ENCODE measurements at regions not wholly inside any gene's neighbourhood (a gene's known extent, or its start where the extent isn't known, plus 50 kb on each side); places are given as distances from the start of the nearest gene placed in this dataset.

DNA sequence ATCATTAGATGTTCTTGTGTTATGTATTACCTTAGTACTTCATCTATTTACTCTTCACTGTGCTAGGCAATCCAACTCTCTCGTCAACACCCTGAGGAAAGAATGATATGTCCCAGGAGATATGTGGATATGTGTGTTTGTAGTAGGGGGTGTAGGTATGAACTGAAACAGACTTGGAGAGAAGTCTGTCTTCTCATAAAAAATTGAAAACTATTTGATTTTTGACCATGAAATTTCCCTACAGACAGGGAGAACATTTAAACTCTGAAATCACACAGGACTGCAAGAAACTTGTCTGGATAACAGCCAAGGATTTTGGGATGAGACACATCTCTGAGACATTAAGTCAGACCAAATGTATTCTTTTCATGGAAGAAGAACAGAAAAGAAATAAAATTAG lies 967.0 kb upstream of the FAT3 start:
- intact Hi-C loops (cut with micrococcal nuclease): no loop called here

DNA sequence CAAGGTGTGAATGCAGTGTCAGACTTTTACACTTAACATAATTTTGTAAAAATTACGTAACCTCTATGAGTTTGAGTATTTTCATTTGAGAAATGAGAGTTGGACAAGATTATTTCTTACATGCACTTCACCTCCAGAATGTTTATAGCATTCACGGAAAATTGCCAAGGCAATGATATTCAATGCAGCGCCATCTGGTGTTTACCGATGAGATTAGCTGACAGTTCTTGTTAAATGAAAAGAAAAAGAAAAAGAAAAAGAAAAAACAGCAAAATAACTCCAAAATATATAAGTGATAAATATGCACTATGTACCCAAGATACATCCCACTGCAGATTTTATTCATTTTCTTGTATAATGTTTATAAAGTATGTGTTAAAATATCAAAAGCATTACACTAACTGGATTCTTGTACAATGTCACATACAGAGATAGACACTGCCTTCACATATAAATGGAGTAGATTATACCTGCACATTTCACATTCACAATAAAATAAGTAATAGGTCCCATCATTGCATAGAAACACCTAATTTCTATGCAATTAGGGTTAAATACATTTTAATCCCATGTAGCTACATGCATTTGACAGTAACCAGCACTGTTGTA lies 976.3 kb upstream of the FAT3 start:
- intact Hi-C loops (cut with micrococcal nuclease): loop anchor here (1.0 to 2.0 kb wide), 3 partner anchors 960 to 1044 kb away; no protein-coding TSS in a partner anchor

DNA sequence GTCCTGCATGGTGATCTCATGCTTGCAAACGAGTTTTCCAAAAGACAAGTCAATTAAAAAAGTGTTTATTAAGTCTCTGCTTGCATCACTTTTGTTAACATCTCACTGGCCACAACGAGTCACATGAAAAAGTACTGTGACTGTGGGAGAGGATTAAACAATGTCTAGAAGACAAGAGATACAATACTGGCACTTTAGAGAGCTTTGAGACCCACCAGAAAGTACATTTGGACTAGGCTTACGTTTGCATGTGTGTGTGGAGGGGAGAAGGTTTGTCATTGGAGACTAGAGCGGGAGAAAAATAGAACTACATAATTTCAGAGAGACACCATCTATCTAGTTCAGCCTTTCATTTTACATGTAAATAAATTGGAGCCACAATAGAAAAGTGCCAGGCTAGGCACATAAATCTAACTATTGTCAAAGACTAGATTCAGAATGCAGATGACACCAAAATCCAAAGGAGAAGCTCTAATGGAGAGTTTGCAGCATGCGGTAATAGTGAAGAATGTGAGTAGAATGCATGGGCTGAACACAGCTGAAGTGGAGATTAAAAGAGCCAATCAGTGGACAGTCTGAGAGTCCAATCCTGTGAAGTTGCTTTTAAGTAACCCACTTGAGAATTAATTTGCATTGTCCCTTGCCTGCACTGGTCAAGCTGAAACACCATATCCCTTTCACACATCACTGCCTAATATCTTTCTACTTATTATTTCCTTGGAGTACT lies 977.4 kb upstream of the FAT3 start:
- intact Hi-C loops (cut with micrococcal nuclease): no loop called here

DNA sequence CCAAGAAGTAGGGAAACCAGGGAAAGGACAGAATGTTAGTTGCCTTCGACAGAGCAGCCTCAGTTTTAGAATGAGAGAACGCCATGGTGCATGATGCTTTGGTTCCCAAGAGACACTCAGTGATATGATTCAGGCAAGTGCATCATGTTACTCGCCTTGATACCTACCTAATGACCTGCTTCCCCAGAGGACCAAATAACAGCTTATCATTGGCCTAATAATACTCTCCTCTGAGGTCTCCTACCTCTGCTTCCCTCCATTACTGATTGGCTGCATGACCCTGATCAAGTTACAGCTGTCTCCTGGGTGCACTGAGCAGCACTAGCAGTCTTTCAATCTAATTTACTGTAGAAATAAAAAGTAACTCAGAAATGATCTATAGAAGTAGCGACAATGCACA lies 979.7 kb upstream of the FAT3 start:
- intact Hi-C loops (cut with micrococcal nuclease): no loop called here

DNA sequence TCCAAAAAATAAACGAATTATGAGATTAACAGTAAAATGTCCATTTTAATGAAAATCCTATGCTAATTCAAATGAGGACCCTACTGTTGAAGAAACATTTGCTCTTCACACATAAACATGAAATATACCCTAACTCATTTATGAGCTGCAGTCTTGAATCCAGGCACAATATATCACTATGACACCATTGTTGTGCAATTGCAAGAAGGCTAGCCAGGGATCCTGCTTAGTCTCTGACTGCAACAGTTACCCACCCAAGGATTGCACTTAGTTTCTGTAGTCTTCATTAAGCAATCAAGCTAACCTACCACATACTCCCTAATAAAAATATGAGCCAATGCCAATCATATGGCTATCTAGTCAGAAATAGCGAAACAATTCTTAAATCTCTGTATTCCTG lies 981.0 kb upstream of the FAT3 start:
- intact Hi-C loops (cut with micrococcal nuclease): no loop called here

DNA sequence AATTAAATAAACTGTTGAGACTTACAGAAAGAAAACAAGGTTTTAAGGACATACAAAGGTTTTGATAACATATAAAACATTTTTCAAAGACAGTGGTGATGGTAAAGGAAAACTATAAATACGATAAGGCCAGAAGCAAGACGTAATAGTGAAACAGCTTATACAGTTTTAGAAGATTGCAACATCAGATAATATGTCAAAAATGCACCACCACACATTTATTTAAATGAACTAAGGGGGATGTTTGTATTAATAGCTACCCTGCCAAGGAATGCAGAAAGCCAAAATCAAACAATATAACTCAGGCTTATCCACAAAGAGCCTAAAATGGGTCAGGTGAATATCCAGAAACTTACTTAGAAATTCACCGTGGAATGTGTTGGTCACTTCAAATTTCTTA lies 981.6 kb upstream of the FAT3 start:
- intact Hi-C loops (cut with micrococcal nuclease): no loop called here

DNA sequence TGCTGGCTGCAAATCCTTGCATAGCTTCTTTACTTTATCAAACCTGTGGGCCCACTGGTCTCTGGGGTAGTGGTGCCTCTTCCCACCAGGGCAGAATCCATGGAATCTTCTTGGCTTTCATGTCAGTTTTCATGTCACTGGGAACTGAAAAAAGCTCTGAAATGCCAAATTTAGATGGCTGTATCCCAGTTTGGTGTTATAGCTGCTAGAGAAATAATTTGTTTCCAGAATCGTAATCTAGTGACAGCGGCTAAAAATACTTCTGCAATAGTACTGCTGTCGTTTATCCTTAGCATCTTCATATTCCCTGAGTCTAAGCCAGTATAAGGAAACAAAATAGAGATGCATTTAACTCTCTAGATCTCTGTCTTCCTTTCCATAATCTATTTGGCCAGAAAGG lies 983.4 kb upstream of the FAT3 start:
- intact Hi-C loops (cut with micrococcal nuclease): no loop called here

DNA sequence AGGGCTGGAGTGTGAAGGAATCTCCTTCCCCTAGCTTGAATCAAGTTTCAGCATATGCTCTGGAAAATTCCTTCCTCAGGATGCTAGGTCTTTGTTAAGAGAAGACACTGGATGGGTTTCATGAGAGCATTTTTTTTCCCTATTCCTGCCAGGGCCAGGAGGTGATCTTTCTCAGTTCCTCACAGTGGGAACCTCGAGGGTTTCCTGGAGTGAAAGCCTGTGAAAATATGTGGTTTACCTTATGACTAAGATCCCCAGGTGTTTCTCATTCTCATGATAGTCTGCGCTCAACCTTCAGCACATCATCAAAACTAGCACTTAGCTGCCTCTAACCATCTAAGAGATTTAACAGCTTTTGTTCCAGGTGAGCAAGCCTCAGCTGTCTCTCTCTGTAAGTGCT lies 985.3 kb upstream of the FAT3 start:
- intact Hi-C loops (cut with micrococcal nuclease): no loop called here

DNA sequence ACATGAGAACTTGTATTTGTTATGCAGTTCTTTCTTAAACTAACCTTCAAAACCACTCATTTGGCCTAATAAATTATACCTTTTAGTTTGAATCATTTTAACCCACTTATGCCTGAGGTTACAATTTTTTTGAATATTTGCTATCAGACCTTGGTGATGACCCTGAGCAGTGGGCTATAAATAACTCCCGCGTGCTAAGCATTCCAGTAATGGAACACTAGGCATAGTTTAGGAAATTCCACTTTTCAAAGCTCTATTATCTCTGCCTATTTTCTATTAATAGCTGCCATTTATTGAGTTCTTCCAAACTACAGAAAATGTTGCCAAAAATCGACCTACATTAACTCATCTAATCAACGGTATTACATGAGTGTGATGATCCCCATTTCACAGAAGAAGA lies 993.4 kb upstream of the FAT3 start:
- intact Hi-C loops (cut with micrococcal nuclease): no loop called here

DNA sequence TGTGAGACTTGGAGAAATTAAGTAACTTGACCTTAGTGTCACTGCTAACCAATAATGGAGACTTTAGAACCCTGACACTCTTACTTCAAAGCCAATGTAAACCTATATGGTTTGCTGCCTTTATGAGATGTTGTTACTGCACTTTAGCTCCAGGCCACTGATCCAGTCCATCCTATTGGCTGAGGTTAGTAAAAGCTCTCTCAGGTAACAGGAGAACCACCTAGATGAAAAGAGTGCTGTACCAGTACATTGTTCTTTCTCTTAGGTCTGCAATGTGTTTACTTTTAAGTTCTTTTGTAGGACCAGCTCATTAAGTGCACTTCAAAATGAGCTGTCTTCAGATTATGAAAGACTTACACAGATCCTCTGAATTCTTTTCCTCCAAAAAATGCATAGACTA lies 994.0 kb upstream of the FAT3 start:
- intact Hi-C loops (cut with micrococcal nuclease): no loop called here

DNA sequence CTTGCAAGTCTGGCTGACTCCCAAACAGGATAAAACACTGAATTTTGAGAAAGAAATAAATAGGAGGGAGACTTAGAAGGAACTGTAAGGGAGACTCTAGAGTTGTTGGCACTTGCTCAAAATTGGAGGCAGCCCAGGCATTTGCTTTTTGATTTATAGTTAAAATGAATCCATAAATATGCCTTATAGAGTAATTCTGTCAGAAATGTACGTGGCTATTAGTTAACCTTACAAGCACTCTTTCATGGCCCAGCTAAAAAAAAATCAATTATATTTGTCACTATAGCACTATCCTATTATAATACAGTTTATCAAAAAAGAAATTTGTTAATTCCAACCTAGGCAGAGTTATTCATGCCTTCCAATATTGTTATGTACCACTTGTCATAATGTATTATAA lies 1000.0 kb upstream of the CHORDC1 start:
- intact Hi-C loops (cut with micrococcal nuclease): no loop called here

DNA sequence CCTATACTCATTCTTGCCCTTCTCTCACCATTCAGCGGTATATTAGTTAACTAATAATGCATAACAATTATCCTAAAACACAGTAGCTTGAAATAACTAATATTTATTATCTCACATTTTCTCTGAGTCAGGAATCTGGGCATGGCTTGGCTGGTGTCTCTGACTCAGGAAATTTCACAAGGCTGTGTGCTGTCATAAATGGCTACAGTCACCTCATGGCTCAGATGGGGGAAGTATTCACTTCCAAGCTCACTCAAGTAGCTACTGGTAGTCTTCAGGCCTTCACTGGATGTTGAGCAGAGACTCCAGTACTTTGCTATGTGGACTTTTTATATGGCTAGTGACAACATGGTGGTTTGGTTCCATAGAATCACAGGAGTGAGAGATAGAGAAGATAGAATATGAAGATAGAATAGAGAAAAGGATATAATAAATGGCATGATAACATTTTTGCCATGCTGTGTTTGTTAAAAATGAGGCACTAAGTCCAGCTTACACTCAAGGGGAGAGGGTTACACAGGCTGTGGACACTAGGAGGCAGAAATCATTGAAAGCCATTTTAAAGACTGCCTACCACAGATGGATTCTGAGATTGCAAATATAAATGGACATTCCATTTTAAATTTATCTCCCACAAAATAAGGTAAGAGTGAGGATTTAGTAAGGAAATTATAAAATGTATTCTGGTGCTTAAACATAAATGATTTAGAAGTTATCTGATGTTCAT lies 997.8 kb upstream of the CHORDC1 start:
- intact Hi-C loops (cut with micrococcal nuclease): no loop called here

DNA sequence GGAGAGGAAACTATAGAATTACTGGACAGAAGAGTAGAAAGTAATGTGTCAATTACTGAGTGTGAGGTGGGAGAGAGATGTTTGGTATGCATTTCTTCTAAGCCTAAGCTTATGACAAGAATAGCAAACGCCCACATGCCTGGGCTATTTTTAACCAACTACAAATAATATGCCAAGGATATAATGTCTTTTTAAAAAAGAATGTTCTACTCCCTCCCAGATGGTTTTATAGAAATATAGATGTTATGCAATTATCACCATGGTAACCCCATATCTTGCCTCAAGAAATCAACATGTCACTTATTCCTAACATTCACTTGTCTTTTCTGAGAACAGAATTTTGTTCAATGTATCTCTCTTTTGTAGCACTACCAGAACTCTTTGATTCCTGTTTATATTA lies 996.7 kb upstream of the CHORDC1 start:
- intact Hi-C loops (cut with micrococcal nuclease): no loop called here

DNA sequence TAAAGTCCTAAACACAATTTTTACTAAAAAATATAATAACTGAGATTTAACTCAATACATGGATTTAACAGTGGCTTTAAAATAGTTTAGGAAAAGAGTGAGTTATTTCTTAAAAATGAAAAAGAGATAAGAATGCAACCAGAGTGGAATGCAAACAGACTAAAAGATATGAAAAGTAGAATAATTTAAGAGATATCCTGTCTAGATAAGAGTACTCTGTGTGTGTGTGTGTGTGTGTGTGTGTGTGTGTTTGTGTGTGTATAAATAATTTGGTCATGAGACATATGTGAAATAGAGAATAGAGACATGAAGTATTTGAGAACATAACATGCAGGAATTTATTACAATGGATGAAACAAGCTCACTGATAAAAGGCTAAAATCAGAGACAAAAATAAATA lies 986.9 kb upstream of the CHORDC1 start:
- intact Hi-C loops (cut with micrococcal nuclease): no loop called here

DNA sequence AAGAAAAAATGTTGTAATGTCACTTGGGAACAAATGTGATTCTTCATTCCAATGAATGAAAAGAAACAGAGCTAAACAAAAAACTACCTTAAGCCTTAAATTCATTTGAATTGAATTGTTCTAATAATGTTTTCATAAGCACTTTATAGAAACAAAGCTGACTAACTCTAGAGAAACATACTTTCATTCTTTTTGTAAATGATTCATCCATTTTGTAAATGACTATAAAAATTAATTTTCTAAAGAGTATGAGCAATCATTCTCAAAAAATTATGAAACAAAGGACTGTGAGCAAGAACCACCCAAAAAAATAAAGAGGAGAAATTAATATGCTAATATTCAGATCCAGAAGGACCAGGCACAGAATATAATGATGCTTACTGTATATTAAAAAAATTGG lies 986.5 kb upstream of the CHORDC1 start:
- intact Hi-C loops (cut with micrococcal nuclease): no loop called here

DNA sequence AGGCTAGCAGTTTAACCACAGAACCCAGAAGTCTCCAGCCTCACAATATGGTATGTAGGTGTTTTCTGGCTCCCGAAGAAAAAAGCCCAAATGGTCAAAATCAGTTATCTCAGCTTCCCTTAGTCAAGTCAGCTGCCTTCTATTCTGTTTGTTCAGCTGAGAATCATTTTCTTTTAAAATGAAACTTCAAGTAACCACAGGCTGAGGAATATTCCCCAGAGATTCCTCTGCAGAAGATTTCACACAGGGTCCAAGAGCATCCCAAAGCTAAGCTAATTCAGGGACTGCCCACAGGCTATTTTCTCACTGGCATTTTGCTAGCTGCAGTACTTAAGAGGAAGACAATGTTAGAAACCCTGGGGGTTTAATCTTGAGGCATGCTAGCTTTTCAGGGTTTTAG lies 977.0 kb upstream of the CHORDC1 start:
- intact Hi-C loops (cut with micrococcal nuclease): no loop called here

DNA sequence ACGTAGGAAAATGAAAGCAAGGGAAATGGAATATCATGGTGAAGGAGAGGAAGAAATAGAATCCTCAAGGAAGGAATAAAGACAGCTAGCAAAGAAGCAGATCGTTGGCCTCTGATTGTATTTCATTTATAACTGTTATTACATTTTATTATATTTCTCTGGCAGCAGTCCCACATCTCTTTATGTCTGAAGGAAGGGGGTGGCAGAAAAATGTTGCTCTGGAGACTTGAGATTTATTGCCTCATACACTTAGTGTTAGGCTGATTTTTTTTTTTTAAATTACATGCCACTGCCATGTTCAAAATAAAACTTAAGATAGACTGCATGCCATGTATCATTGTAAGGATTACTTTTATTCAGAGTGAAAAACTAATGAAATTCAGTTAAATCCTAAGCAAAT lies 971.7 kb upstream of the CHORDC1 start:
- intact Hi-C loops (cut with micrococcal nuclease): no loop called here

DNA sequence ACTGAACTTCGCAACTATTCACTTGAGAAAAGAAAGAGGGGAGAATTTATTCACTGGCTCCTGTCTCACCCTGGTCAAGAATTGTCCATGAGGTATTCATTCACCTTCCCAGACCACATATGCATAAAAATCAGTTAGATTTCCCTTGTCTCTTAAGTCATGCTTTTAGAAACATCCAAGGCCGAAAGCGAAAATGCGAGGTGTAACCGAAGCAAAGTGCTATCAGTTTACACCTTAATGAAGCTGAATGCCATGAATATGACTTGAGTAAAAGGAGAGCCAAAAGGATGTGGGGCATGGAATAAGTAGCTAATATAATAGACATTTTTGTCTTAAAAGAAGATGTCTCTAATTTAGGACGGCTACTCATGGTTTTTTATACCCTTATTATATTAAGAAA lies 965.6 kb upstream of the CHORDC1 start:
- intact Hi-C loops (cut with micrococcal nuclease): no loop called here

DNA sequence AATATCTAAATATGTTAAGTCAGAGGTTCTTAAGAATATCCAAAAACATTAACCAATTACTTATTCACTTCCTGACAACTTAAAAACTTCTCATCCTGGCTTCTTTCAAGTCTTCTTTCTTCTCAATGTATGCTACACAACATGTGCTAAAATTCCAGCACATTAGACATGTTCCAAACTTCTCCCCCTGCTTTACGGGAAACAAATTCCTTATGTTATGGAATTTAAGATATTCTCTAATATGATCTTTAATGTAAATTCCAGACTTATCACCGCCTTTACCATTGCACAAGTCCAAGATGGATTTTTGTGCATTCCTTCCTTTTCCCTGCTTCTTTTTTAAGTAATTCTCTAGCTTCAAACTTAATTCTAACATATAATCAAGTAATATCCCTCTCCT lies 964.5 kb upstream of the CHORDC1 start:
- intact Hi-C loops (cut with micrococcal nuclease): no loop called here

DNA sequence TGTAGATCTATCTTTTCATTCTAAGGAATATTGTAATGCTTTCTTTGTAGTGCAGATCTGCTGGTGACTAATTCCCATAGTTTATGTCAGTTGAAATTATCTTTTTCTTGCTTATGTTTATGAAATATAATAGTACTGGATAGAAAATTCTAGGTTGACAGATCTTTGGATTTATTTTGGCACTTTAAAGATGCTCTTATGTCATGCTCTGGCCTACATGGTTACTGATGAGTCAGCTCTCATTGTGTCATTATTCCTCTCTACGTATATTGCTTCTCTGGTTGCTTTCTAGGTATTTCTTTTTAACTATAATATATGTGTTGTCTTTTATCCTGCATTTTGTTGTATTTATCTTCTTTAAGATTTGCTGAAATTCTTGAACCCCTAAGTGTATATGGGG lies 955.5 kb upstream of the CHORDC1 start:
- intact Hi-C loops (cut with micrococcal nuclease): no loop called here

DNA sequence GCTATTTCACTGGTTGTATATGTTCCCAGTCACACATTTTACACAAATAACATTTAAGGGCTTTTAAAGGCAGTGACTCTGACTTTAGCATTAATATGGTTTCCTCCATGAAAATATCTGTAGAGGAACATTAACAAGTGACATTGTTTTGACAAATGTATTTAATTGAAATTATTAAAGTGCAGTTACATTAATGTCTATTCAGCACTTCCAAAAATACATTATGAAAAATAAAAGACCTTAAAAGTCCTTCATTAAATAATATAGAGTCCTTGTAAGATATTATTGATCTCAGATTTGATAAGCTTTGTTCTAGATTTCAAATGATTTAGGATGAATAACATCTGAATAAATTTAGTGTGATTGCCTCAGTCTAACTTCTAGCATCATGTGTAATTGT lies 951.9 kb upstream of the CHORDC1 start:
- intact Hi-C loops (cut with micrococcal nuclease): no loop called here

DNA sequence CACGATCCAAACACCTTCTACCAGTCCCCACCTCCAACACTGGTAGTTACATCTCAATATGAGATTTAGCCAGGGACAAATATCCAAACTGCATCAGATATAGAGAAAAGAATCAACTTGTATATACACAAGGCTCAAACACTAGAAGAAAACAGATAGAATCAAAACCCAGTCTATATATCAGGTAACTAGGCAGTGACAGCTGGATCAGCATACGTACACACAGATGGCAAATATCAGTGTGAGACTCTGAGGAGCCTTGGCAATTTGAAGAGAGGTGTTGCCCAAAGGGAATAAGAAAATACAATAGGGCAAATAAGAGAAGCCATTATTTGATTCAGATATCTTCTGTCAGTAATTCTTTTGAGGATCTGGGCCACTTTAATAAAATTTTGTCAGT lies 951.3 kb upstream of the CHORDC1 start:
- intact Hi-C loops (cut with micrococcal nuclease): no loop called here

DNA sequence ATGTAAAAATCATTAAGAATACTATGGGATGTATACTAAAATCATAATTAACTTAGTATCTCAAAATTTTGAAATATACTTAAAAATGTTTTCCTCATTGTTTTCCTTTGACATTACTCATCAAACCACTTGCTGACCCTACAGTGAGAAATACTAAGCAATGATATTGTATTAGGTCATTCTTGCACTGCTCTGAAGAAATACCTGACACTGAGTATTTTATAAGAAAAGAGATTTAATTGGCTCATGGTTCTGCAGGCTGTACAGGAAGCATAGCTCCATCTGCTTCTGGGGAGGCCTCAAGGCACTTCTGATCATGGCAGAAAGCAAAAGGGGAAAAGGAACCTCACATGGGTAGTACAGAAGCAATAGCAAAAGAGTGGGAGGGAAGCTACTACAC lies 950.9 kb upstream of the CHORDC1 start:
- intact Hi-C loops (cut with micrococcal nuclease): no loop called here

All from T-helper 1 cell treated with Interleukin-12 subunit alpha and Interleukin-12 subunit beta and Interleukin-4 antibody, amounts not matched to agents 30 ng/mL and 1 ng/mL, for 36 hours (primary cell).